WTC11 (cell line): ENCODE measurements at regions not wholly inside any gene's neighbourhood (a gene's known extent, or its start where the extent isn't known, plus 50 kb on each side); places are given as distances from the start of the nearest gene placed in this dataset.

Experiments used
- ATAC-seq: fragments of 200-7000 bp; cut with Tn5 transposase; 2 replicates; pipeline ENCODE4 v1.10.0; 2021; ENCODE audit warnings: mild to moderate bottlenecking, moderate library complexity
- CTCF ChIA-PET: fragments of 300-600 bp; sonication (Branson Sonifier 250); formaldehyde crosslinking; loops from one replicate; lab custom pipeline; 2021; ENCODE audit warnings: antibody characterized with exemption; lab: Charles Lee
- POLR2A ChIA-PET: fragments of 350-600 bp; sonication (Branson Sonifier 250); formaldehyde crosslinking; loops from one replicate; lab custom pipeline; 2021; ENCODE audit warnings: antibody characterized with exemption; lab: Charles Lee
- DNase-seq: peaks from one replicate; pipeline ENCODE4 v3.0.0; 2021; ENCODE audit warnings: low spot score
- H3K27ac Mint-ChIP-seq: 2 replicates; pipeline ENCODE4 v1.8.0; 2021; ENCODE audit warnings: mixed read lengths
- H3K27me3 Mint-ChIP-seq: 2 replicates; pipeline ENCODE4 v1.8.0; 2021; ENCODE audit warnings: low read depth, mild to moderate bottlenecking, moderate library complexity, mixed read lengths
- H3K36me3 Mint-ChIP-seq: 2 replicates; pipeline ENCODE4 v1.8.0; 2021; ENCODE audit warnings: mixed read lengths
- H3K4me1 Mint-ChIP-seq: 2 replicates; pipeline ENCODE4 v1.8.0; 2022; ENCODE audit warnings: mixed read lengths
- H3K4me3 Mint-ChIP-seq: 2 replicates; pipeline ENCODE4 v1.8.0; 2021; ENCODE audit warnings: mild to moderate bottlenecking, moderate library complexity, mixed read lengths
- H3K9me3 Mint-ChIP-seq: 2 replicates; pipeline ENCODE4 v1.8.0; 2021; ENCODE audit warnings: mixed read lengths
- ATF1 ChIP-seq: sonication (generic); formaldehyde crosslinking; IDR thresholded peaks from 2 replicates; pipeline ENCODE4 v1.8.1; 2023; ENCODE audit warnings: mild to moderate bottlenecking, moderate library complexity, missing genetic modification reagents
- E2F1 ChIP-seq: sonication (generic); formaldehyde crosslinking; IDR thresholded peaks from 2 replicates; pipeline ENCODE4 v1.8.0; 2022; ENCODE audit warnings: mild to moderate bottlenecking, missing genetic modification reagents
- NFE2L1 ChIP-seq: sonication (generic); formaldehyde crosslinking; IDR thresholded peaks from 2 replicates; pipeline ENCODE4 v1.8.1; 2023; ENCODE audit warnings: missing genetic modification reagents
- NR2C2 ChIP-seq: sonication (generic); formaldehyde crosslinking; IDR thresholded peaks from 2 replicates; pipeline ENCODE4 v1.8.0; 2022; ENCODE audit warnings: mild to moderate bottlenecking, missing genetic modification reagents
- TEAD1 ChIP-seq: sonication (generic); formaldehyde crosslinking; IDR thresholded peaks from 2 replicates; pipeline ENCODE4 v1.8.0; 2022; ENCODE audit warnings: mild to moderate bottlenecking, missing genetic modification reagents
- TP53 ChIP-seq: sonication (generic); formaldehyde crosslinking; IDR thresholded peaks from 2 replicates; pipeline ENCODE4 v1.8.1; 2023; ENCODE audit warnings: mild to moderate bottlenecking, missing genetic modification reagents
- ZNF219 ChIP-seq: sonication (generic); formaldehyde crosslinking; IDR thresholded peaks from 2 replicates; pipeline ENCODE4 v1.8.0; 2023; ENCODE audit warnings: missing genetic modification reagents, mild to moderate bottlenecking, borderline replicate concordance
- ZNF425 ChIP-seq: fragments of 250-450 bp; sonication (Bioruptor Pico); conservative IDR thresholded peaks from 2 replicates; pipeline ENCODE4 v1.9.0; 2021; ENCODE audit warnings: mild to moderate bottlenecking
- TF ChIP-seq, protein P1 (sequence below): fragments of 250-450 bp; sonication (Bioruptor Pico); IDR thresholded peaks from 2 replicates; pipeline ENCODE4 v1.9.0; 2021; ENCODE audit warnings: moderate library complexity, mild to moderate bottlenecking, inconsistent platforms, borderline replicate concordance
- TF ChIP-seq, protein P2 (sequence below): sonication (generic); formaldehyde crosslinking; IDR thresholded peaks from 2 replicates; pipeline ENCODE4 v1.8.1; 2022; ENCODE audit warnings: low read depth, missing genetic modification reagents, borderline replicate concordance
- TF ChIP-seq, protein P3 (sequence below): sonication (generic); formaldehyde crosslinking; IDR thresholded peaks from 2 replicates; pipeline ENCODE4 v1.8.1; 2023; ENCODE audit warnings: mild to moderate bottlenecking, missing genetic modification reagents, borderline replicate concordance
- TF ChIP-seq, protein P4 (sequence below): fragments of 250-450 bp; sonication (Bioruptor Pico); IDR thresholded peaks from 2 replicates; pipeline ENCODE4 v1.9.0; 2021; ENCODE audit warnings: mild to moderate bottlenecking
- TF ChIP-seq, protein P5 (sequence below): sonication (generic); formaldehyde crosslinking; conservative IDR thresholded peaks from 2 replicates; pipeline ENCODE4 v1.8.1; 2023; ENCODE audit warnings: mild to moderate bottlenecking, low read depth, missing genetic modification reagents, moderate library complexity

DNA sequence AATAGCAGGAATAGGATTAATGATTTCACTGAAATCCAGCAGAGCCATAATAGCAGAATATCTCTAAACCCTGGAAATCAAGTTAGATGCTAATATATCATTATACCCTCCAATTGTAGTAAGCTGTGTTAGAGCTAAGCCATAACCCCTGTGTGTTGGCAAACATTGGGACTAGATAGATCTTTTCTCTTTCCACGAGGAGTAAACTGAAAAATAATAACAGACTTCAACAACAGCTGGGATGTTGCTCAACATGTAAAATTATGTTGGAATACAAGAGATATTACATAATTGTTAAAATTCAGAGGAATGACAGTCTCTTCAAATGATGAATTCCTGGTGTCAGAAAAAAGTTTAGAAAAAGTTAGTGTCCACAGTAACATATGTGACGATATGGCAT, 383.8 kb downstream of the SNAPC1 start:
- DNase-seq (no peak), ATAC-seq (no peak)
- peaks cover 25% of the 10 kb centered on the region for H3K36me3 Mint-ChIP-seq
- H3K4me3 Mint-ChIP-seq, result no peak overlapping the region
- ChIA-PET POLR2A (no interaction called here), CTCF (no interaction called here)
- no peaks in the 10 kb centered on the region for H3K27me3 Mint-ChIP-seq
- H3K9me3 Mint-ChIP-seq, result peaks cover 32% of the 10 kb centered on the region
- H3K4me1 Mint-ChIP-seq, result peaks cover 5% of the 10 kb centered on the region
- no peak overlapping the region for H3K27ac Mint-ChIP-seq
- TF ChIP-seq, protein P1, sequence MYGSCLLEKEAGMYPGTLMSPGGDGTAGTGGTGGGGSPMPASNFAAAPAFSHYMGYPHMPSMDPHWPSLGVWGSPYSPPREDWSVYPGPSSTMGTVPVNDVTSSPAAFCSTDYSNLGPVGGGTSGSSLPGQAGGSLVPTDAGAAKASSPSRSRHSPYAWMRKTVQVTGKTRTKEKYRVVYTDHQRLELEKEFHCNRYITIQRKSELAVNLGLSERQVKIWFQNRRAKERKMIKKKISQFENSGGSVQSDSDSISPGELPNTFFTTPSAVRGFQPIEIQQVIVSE (CRISPR knock-in tag), result no peak
- TF ChIP-seq, protein P2, sequence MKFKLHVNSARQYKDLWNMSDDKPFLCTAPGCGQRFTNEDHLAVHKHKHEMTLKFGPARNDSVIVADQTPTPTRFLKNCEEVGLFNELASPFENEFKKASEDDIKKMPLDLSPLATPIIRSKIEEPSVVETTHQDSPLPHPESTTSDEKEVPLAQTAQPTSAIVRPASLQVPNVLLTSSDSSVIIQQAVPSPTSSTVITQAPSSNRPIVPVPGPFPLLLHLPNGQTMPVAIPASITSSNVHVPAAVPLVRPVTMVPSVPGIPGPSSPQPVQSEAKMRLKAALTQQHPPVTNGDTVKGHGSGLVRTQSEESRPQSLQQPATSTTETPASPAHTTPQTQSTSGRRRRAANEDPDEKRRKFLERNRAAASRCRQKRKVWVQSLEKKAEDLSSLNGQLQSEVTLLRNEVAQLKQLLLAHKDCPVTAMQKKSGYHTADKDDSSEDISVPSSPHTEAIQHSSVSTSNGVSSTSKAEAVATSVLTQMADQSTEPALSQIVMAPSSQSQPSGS (CRISPR knock-in tag), result no peak
- TF ChIP-seq TP53 (CRISPR knock-in tag) (no peak), ZNF219 (CRISPR knock-in tag) (no peak), NR2C2 (CRISPR knock-in tag) (no peak)

- H3K4me1 Mint-ChIP-seq, result no peaks in the 10 kb centered on the region
- no peak overlapping the region for H3K27ac Mint-ChIP-seq
- DNase-seq (no peak), ATAC-seq (no peak)
- POLR2A ChIA-PET, result no interaction called here
- no peak overlapping the region for H3K4me3 Mint-ChIP-seq
- no peaks in the 10 kb centered on the region for H3K9me3 Mint-ChIP-seq
- CTCF ChIA-PET, result no interaction called here
- TF ChIP-seq ZNF425 (CRISPR knock-in tag) (no peak), E2F1 (no peak), TEAD1 (CRISPR knock-in tag) (no peak), ATF1 (CRISPR knock-in tag) (no peak), ZNF219 (CRISPR knock-in tag) (no peak), TP53 (CRISPR knock-in tag) (no peak), NFE2L1 (CRISPR knock-in tag) (no peak)
- TF ChIP-seq, protein P3, sequence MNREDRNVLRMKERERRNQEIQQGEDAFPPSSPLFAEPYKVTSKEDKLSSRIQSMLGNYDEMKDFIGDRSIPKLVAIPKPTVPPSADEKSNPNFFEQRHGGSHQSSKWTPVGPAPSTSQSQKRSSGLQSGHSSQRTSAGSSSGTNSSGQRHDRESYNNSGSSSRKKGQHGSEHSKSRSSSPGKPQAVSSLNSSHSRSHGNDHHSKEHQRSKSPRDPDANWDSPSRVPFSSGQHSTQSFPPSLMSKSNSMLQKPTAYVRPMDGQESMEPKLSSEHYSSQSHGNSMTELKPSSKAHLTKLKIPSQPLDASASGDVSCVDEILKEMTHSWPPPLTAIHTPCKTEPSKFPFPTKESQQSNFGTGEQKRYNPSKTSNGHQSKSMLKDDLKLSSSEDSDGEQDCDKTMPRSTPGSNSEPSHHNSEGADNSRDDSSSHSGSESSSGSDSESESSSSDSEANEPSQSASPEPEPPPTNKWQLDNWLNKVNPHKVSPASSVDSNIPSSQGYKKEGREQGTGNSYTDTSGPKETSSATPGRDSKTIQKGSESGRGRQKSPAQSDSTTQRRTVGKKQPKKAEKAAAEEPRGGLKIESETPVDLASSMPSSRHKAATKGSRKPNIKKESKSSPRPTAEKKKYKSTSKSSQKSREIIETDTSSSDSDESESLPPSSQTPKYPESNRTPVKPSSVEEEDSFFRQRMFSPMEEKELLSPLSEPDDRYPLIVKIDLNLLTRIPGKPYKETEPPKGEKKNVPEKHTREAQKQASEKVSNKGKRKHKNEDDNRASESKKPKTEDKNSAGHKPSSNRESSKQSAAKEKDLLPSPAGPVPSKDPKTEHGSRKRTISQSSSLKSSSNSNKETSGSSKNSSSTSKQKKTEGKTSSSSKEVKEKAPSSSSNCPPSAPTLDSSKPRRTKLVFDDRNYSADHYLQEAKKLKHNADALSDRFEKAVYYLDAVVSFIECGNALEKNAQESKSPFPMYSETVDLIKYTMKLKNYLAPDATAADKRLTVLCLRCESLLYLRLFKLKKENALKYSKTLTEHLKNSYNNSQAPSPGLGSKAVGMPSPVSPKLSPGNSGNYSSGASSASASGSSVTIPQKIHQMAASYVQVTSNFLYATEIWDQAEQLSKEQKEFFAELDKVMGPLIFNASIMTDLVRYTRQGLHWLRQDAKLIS (CRISPR knock-in tag), result no peak
- TF ChIP-seq, protein P4, sequence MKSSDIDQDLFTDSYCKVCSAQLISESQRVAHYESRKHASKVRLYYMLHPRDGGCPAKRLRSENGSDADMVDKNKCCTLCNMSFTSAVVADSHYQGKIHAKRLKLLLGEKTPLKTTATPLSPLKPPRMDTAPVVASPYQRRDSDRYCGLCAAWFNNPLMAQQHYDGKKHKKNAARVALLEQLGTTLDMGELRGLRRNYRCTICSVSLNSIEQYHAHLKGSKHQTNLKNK, result no peak
- TF ChIP-seq, protein P5, sequence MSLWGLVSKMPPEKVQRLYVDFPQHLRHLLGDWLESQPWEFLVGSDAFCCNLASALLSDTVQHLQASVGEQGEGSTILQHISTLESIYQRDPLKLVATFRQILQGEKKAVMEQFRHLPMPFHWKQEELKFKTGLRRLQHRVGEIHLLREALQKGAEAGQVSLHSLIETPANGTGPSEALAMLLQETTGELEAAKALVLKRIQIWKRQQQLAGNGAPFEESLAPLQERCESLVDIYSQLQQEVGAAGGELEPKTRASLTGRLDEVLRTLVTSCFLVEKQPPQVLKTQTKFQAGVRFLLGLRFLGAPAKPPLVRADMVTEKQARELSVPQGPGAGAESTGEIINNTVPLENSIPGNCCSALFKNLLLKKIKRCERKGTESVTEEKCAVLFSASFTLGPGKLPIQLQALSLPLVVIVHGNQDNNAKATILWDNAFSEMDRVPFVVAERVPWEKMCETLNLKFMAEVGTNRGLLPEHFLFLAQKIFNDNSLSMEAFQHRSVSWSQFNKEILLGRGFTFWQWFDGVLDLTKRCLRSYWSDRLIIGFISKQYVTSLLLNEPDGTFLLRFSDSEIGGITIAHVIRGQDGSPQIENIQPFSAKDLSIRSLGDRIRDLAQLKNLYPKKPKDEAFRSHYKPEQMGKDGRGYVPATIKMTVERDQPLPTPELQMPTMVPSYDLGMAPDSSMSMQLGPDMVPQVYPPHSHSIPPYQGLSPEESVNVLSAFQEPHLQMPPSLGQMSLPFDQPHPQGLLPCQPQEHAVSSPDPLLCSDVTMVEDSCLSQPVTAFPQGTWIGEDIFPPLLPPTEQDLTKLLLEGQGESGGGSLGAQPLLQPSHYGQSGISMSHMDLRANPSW (CRISPR knock-in tag), result no peak
- H3K27me3 Mint-ChIP-seq, result no peaks in the 10 kb centered on the region
- no peaks in the 10 kb centered on the region for H3K36me3 Mint-ChIP-seq
Observed at GRCh38 chr14:62156052-62156451, 393.8 kb downstream of the SNAPC1 start.
